K562 (cell line): ENCODE measurements at regions not wholly inside any gene's neighbourhood (a gene's known extent, or its start where the extent isn't known, plus 50 kb on each side); places are given as distances from the start of the nearest gene placed in this dataset.
A peak's percentile ranks its signal among the peaks of the same experiment; 100 is the strongest.

Experiments
- ATAC-seq: fragments of 200-7000 bp; cut with Tn5 transposase; 3 replicates; pipeline ENCODE4 v1.9.1; 2020; ENCODE audit warnings: moderate library complexity
- BruUV-seq: library from RNA; stranded (reverse); fragments of 400-500 nt; replicated peaks from 2 replicates; lab custom pipeline; 2021; lab: Mats Ljungman, UMichigan
- CTCF ChIA-PET: fragments of 300-600 bp; formaldehyde crosslinking; extraction: SDS; loops from one replicate; lab custom pipeline; 2021; ENCODE audit warnings: low intra/inter-chr PET ratio; lab: Yijun Ruan, JAX
- POLR2A ChIA-PET: fragments of 300-600, 350-650 bp; sonication (Branson Sonifier 250); formaldehyde crosslinking; extraction: SDS; loops from one replicate; lab custom pipeline; 2021; ENCODE audit warnings: antibody characterized with exemption, inconsistent platforms; lab: Yijun Ruan, JAX
- DNase-seq, 4 experiments: peaks; one replicate each; pipeline versions ENCODE4 v3.0.0 to v3.0.0-alpha.2; 2011 to 2018; ENCODE audit warnings: low spot score in 3 of 4, mixed read lengths in 3 of 4; ENCODE audit errors: extremely low read depth in 1 of 4
- FAIRE-seq: peaks from 2 replicates; lab custom pipeline; 2011; peaks lifted over from hg19 to GRCh38; lab: Jason Lieb, UNC
- H2AFZ ChIP-seq: 2 replicates; pipeline ENCODE4 v1.6.0; 2011; ENCODE audit warnings: low read depth, low read length, control low read depth, inconsistent platforms
- H3K27ac ChIP-seq: fragments of 200-600 bp; 3 replicates; pipeline ENCODE4 v1.8.0; 2011; ENCODE audit warnings: low read depth, mild to moderate bottlenecking, control low read depth, inconsistent platforms, low read length, moderate library complexity, mixed read lengths; ENCODE audit errors: extremely low read depth
- H3K27me3 ChIP-seq, 2 experiments: fragments of 300-600 bp in 1 of 2; 2 replicates in 1 of 2; 3 replicates in 1 of 2; pipeline versions ENCODE4 v1.6.0 to v1.8.0; 2011; ENCODE audit warnings: inconsistent platforms in 2 of 2, low read length in 2 of 2, mild to moderate bottlenecking in 1 of 2, mixed read lengths in 1 of 2, moderate library complexity in 1 of 2; ENCODE audit not compliant: control insufficient read depth in 2 of 2, insufficient read depth in 2 of 2
- H3K36me3 ChIP-seq: fragments of 300-600 bp; 3 replicates; pipeline ENCODE4 v1.8.0; 2011; ENCODE audit warnings: mild to moderate bottlenecking, low read length, inconsistent platforms; ENCODE audit not compliant: control insufficient read depth, insufficient read depth
- H3K4me1 ChIP-seq, 2 experiments: fragments of 200-600 bp in 1 of 2; replicated peaks in 1 of 2; 2 replicates in 1 of 2; 3 replicates in 1 of 2; pipeline versions ENCODE4 v1.5.1 to v1.8.0; 2011; ENCODE audit warnings: inconsistent platforms in 2 of 2, low read length in 2 of 2, mild to moderate bottlenecking in 1 of 2, mixed read lengths in 1 of 2, moderate library complexity in 1 of 2; ENCODE audit not compliant: control insufficient read depth in 2 of 2, insufficient read depth in 2 of 2
- H3K4me2 ChIP-seq: 2 replicates; pipeline ENCODE4 v1.6.1; 2011; ENCODE audit warnings: low read length, control low read depth, inconsistent platforms, mixed read lengths; ENCODE audit not compliant: insufficient read depth
- H3K4me3 ChIP-seq: fragments of 200-600 bp; sonication (generic), shearing (Covaris generic); 2 replicates; pipeline ENCODE4 v1.5.1; 2016; ENCODE audit warnings: control low read depth, inconsistent platforms
- H3K79me2 ChIP-seq: fragments of 200-600 bp; 3 replicates; pipeline ENCODE4 v1.8.0; 2011; ENCODE audit warnings: low read length, inconsistent platforms; ENCODE audit not compliant: control insufficient read depth, insufficient read depth
- H3K9ac ChIP-seq, 2 experiments: 2 replicates each; pipeline versions ENCODE4 v1.6.0 to v1.6.1; 2011; ENCODE audit warnings: low read depth in 2 of 2, low read length in 2 of 2, control low read depth in 1 of 2, inconsistent platforms in 1 of 2, mild to moderate bottlenecking in 1 of 2, mixed read lengths in 1 of 2; ENCODE audit not compliant: insufficient read depth in 1 of 2
- H3K9me1 ChIP-seq: one replicate; pipeline ENCODE4 v1.6.0; 2011; ENCODE audit warnings: inconsistent platforms, mild to moderate bottlenecking, low read length, moderate library complexity; ENCODE audit not compliant: control insufficient read depth, insufficient read depth
- H3K9me3 ChIP-seq: replicated peaks from 2 replicates; pipeline ENCODE4 v1.5.1; 2011; ENCODE audit warnings: low read depth, low read length, inconsistent platforms; ENCODE audit not compliant: control insufficient read depth, insufficient read depth
- H4K20me1 ChIP-seq: replicated peaks from 2 replicates; pipeline ENCODE4 v1.6.1; 2011; ENCODE audit warnings: low read length, inconsistent platforms, mixed read lengths; ENCODE audit not compliant: control insufficient read depth, insufficient read depth
- MCM5 ChIP-seq: fragments of 450-650 bp; IDR thresholded peaks from 2 replicates; pipeline ENCODE4 v1.6.1; 2016; ENCODE audit warnings: low read depth
- MEIS2 ChIP-seq: fragments of 450-650 bp; IDR thresholded peaks from 2 replicates; pipeline ENCODE4 v1.6.1; 2014; ENCODE audit warnings: mild to moderate bottlenecking; ENCODE audit not compliant: partially characterized antibody
- MXD1 ChIP-seq: fragments of 250-450 bp; sonication (Bioruptor Pico); IDR thresholded peaks from 2 replicates; pipeline ENCODE4 v1.8.0; 2021; ENCODE audit warnings: borderline replicate concordance, mild to moderate bottlenecking, moderate library complexity; ENCODE audit not compliant: poor library complexity, severe bottlenecking
- PBX2 ChIP-seq, 2 experiments: IDR thresholded peaks in 1 of 2; conservative IDR thresholded peaks in 1 of 2; 2 replicates each; pipeline ENCODE4 v1.6.1; 2016; ENCODE audit warnings: low read depth in 2 of 2, mild to moderate bottlenecking in 1 of 2, missing compliant biosample characterization in 1 of 2, missing genetic modification characterization in 1 of 2, moderate library complexity in 1 of 2
- PKNOX1 ChIP-seq: fragments of 450-650 bp; IDR thresholded peaks from 2 replicates; pipeline ENCODE4 v1.6.1; 2016
- RUNX1 ChIP-seq: sonication (generic); IDR thresholded peaks from 2 replicates; pipeline ENCODE4 v1.6.1; 2016; ENCODE audit warnings: antibody characterized with exemption, low read depth
- TFAM ChIP-seq: fragments of 250-450 bp; sonication (Bioruptor Pico); conservative IDR thresholded peaks from 2 replicates; pipeline ENCODE4 v1.5.0; 2021; ENCODE audit warnings: mild to moderate bottlenecking, moderate library complexity
- WGBS: fragments of 100-300 bp; shearing (Covaris generic); methylation state at CpG from one replicate; pipeline ENCODE4 v1.1.6; 2016; ENCODE audit warnings: low coverage, mixed read lengths; ENCODE audit not compliant: insufficient coverage; ENCODE audit errors: missing lambda C conversion rate; 5-methylcytosine and 5-hydroxymethylcytosine counted together
- in situ Hi-C: fragments of 300-500 bp; cut with MboI; formaldehyde crosslinking; loops from 4 replicates; pipeline ENCODE4 v1.15.0; 2018; ENCODE audit warnings: inconsistent platforms, mixed read lengths
- intact Hi-C: fragments of 100-400 bp; cut with micrococcal nuclease; formaldehyde crosslinking; loops from 2 replicates; pipeline ENCODE4 v1.14.2; 2022

- TF ChIP-seq MXD1 (CRISPR knock-in tag) (no peak), MCM5 (no peak), RUNX1 (no peak)
Measured at GRCh38 chr2:216757532-216757931, 62.2 kb upstream of the IGFBP5 start (continued).

GRCh38 chr2:216756435-216756834, 61.1 kb upstream of the IGFBP5 start:
- no peaks in the 10 kb centered on the region for H3K9me3 ChIP-seq
- CTCF ChIA-PET = no interaction called here
- H2AFZ ChIP-seq = no peak overlapping the region
- no peaks in the 10 kb centered on the region for H3K36me3 ChIP-seq
- BruUV-seq = no TSS peak
- H3K4me3 ChIP-seq = no peak overlapping the region
- H3K9ac ChIP-seq = no peak overlapping the region
- no peaks in the 10 kb centered on the region for H3K9me1 ChIP-seq
- no peaks in the 10 kb centered on the region for H4K20me1 ChIP-seq
- H3K27ac ChIP-seq = no peak overlapping the region
- in situ Hi-C loops = no loop called here
- TF ChIP-seq TFAM (CRISPR knock-in tag) (no peak), PKNOX1 (peak; percentile 75), PBX2 (CRISPR knock-in tag; IDR thresholded peaks at IDR 0.05; ENCODE audit: low read depth) (no peak), PBX2 (tag; conservative IDR thresholded peaks at IDR 0.05; ENCODE audit: low read depth) (peak; percentile 75), MEIS2 (peak; percentile 74)
- TF ChIP-seq, all 486 proteins: peak for 3
- intact Hi-C loops = no loop called here
- no peaks in the 10 kb centered on the region for H3K79me2 ChIP-seq
- DNase-seq = no peak
- FAIRE-seq = no peak
- ATAC-seq = no peak
- 13% methylated on average over 1 of the region's 2 CpGs for WGBS
- peaks cover 5 to 23% of the 10 kb centered on the region in 2 experiments for H3K27me3 ChIP-seq
- H3K4me1 ChIP-seq = no peaks in the 10 kb centered on the region
- no peak overlapping the region for H3K4me2 ChIP-seq
- POLR2A ChIA-PET = interaction anchor here (1.0 kb wide), 1 partner anchor 17 kb away, joined by 4 read pairs; no protein-coding TSS in a partner anchor
